Keratinocyte (primary cell): ENCODE measurements at regions not wholly inside any gene's neighbourhood (a gene's known extent, or its start where the extent isn't known, plus 50 kb on each side); places are given as distances from the start of the nearest gene placed in this dataset.

ENCODE experiments used
- CTCF ChIP-seq, 3 experiments: IDR thresholded peaks in 1 of 3; conservative IDR thresholded peaks in 1 of 3; optimal IDR thresholded peaks in 1 of 3; 2 replicates in 2 of 3; 3 replicates in 1 of 3; pipeline versions ENCODE3 to v1.5.1; 2011; ENCODE audit warnings: low read length in 3 of 3, mild to moderate bottlenecking in 3 of 3, moderate library complexity in 2 of 3, control low read depth in 1 of 3, inconsistent platforms in 1 of 3; ENCODE audit not compliant: insufficient read depth in 2 of 3; ENCODE audit errors: extremely low read depth in 1 of 3
- EZH2 ChIP-seq: IDR thresholded peaks from one replicate; pipeline ENCODE4 v1.6.1; 2012; ENCODE audit warnings: inconsistent platforms, mild to moderate bottlenecking, low read length, moderate library complexity

GRCh38 chr12:65605019-65605418 is 219.3 kb upstream of the HMGA2 start:
- no peak for TF ChIP-seq CTCF (optimal IDR thresholded peaks at IDR 0.05 in 1 of 3, IDR thresholded peaks at IDR 0.05 in 1 of 3, conservative IDR thresholded peaks at IDR 0.05 in 1 of 3; ENCODE audit: extremely low read depth in 1 of 3, insufficient read depth in 2 of 3, low read length in 3 of 3)
- no peak for TF ChIP-seq EZH2
